ENCODE measurements at regions not wholly inside any gene's neighbourhood (a gene's known extent, or its start where the extent isn't known, plus 50 kb on each side); places are given as distances from the start of the nearest gene placed in this dataset.

GRCh38 chr4:16386711-16387320, 160.5 kb upstream of the TAPT1 start:
- DNase-seq (no peak), ATAC-seq (ENCODE audit: poor library complexity) (no peak)
- intact Hi-C loops (cut with DNase I): no loop called here

GRCh38 chr4:16384576-16384975, 158.3 kb upstream of the TAPT1 start:
- intact Hi-C loops (cut with DNase I): no loop called here
- ATAC-seq (ENCODE audit: poor library complexity): no peak
- DNase-seq: no peak

DNA sequence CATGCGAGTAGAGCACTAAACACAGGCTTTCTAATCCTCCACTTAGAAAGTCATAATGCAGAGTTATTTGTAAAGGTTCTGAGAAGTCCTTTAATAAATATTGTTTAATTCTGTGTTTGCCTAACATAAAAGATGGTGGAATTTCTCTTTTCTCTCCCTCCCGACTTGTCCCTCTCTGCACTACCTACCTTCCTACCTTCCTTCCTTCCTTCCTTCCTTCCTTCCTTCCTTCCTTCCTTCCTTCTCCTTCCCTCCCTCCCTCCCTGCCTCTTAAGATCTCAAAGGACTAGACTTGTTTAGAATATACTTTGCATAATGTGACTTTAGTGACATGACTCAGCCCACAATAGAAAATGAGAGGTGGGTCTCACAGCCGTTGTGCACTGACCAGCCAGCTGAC, 156.3 kb upstream of the TAPT1 start:
- no peak for ATAC-seq (ENCODE audit: poor library complexity)
- intact Hi-C loops (cut with DNase I): no loop called here

DNA sequence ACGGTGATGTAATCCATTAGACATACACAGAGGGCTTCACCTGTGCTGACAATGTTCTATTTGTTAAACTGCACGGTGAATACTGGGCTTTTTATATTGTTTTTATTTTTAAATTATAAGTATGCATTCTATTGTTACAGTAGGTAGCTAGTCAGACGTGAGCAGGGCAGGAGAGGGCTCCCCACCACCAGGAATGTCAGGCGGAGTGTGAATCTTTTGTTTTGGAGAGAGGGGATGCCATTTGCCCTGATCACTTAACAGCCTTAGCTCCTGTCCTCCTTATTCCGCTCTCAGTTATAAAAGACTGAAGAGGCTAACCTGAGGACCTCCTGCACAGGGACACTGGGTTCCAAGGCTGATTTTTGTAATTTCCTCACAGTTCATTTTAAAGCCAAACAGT, 151.6 kb upstream of the TAPT1 start:
- DNase-seq: no peak
- intact Hi-C loops (cut with DNase I): no loop called here
- ATAC-seq (ENCODE audit: poor library complexity): no peak

More for the DNA sequence above, 156.3 kb upstream of the TAPT1 start:
- DNase-seq: no peak

DNA sequence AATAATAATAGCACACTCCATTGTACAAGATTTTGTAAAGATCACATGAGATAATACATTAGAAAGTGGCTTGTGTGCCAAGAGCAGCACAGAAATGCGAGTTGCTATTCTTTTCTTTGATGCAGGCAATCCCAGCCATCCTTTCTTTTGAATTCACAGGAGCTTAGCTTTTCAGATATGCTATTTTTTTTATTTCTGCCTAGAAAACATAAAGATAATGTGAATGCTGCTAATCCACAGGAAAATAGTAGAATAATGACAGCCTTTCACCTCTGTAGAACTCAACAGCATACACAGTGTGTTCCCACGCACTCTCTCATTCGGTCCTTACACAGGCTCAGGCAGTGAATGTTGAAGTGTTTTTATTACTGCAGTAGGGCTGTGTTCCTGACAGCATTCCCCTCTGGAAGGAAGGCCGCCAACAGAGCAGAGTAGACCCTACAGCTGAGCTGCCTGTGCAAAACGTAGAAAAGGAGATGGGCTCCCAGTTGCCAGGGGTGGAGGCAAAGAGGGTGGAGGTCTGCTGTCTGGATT, 138.8 kb upstream of the TAPT1 start:
- DNase-seq (no peak), ATAC-seq (ENCODE audit: poor library complexity) (no peak)
- intact Hi-C loops (cut with DNase I): no loop called here

DNA sequence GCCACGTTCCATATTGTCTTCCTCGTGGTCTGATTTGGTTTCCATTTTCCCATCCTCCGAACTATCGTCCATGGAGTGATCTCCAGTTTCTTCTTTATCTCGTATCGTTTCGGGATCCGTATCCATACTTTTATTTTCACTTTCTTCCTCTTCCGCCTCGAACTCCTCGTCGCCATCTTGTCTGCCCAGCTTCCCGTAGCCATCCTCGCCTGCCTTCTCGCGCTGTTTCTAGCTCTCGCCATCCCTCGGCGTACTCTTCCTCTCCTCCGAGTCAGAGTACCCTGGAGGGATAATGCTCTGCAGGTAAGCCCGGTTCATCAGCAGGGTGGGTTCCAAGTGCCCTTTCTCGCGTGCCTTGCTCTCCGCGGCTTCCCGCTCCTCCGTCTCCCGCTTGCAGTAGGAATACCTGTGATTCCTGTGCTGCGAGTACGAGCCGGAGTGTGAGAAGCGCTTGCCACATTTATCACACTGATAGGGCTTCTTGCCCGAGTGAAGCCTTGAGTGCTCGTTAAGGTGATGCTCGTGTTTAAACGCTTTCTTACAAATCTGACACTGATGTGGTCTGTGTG, 134.5 kb upstream of the TAPT1 start:
- DNase-seq (no peak), ATAC-seq (ENCODE audit: poor library complexity) (no peak)
- intact Hi-C loops (cut with DNase I): no loop called here

GRCh38 chr4:16353165-16353564, 126.9 kb upstream of the TAPT1 start:
- ATAC-seq (ENCODE audit: poor library complexity): no peak
- intact Hi-C loops (cut with DNase I): no loop called here
- DNase-seq: no peak

DNA sequence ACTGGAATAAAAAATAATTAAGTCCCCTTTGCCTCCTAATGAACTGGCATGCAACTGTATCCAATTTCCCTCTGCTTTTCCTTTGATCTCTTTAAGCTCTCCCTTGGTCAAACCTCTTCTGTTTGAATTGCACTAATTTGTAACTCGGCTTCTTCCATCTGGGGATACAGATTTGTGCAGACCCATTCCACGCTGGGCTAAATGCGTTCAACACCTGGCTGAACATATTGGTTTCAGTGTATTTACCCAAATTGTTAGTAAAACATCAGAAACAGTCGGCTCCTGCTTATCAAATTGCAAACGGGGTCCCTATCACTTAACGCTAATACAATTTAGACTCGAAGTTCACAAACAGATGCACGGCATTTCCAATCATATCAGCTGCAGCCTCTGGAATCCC, 124.9 kb upstream of the TAPT1 start:
- intact Hi-C loops (cut with DNase I): no loop called here
- DNase-seq (no peak), ATAC-seq (ENCODE audit: poor library complexity) (no peak)

GRCh38 chr4:16344853-16345252, 118.6 kb upstream of the TAPT1 start:
- DNase-seq: no peak
- intact Hi-C loops (cut with DNase I): no loop called here
- no peak for ATAC-seq (ENCODE audit: poor library complexity)

DNA sequence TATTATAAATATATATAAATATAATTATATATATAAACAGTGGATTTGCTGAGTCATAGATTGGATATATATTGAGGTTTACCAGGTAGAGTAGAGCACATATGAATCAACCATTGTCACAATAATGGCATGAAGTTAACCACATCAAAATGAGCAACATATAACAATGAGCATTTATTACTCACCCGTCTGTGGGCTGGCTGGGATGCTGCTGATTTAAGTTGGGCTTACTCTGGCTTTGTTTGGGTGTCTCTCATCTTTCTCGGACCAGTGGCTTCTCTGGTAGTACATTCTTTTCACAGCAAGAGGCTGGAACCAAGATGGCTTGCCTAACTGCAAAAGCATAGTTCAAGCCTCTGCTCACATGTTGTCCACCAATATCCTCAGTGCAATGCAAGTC, 111.7 kb upstream of the TAPT1 start:
- intact Hi-C loops (cut with DNase I): no loop called here
- ATAC-seq (ENCODE audit: poor library complexity) (no peak), DNase-seq (no peak)

DNA sequence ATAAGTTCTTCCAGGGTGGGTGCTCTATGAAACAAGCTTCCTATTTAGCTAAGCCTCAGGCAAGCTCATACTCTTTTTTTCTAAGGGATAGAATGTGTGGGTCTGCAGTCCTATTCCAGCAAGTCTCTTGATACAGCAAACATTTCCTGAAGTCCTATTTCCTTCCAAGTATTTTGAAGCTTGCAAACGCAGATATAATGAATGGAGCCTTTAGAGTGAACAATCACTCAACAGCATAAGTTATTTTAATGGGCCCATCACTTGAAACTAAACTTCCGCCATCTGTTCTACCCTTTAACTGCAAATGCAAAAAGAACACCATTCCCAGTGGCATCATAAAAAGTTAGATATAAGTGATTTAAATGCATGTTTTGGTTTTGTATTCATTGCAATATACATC, 108.3 kb upstream of the TAPT1 start:
- no peak for DNase-seq
- intact Hi-C loops (cut with DNase I): no loop called here
- no peak for ATAC-seq (ENCODE audit: poor library complexity)

GRCh38 chr4:16329797-16330134, 103.5 kb upstream of the TAPT1 start:
- intact Hi-C loops (cut with DNase I): no loop called here
- DNase-seq (no peak), ATAC-seq (ENCODE audit: poor library complexity) (no peak)

GRCh38 chr4:16329125-16329796, 103.0 kb upstream of the TAPT1 start:
- intact Hi-C loops (cut with DNase I): no loop called here
- DNase-seq (no peak), ATAC-seq (ENCODE audit: poor library complexity) (no peak)

DNA sequence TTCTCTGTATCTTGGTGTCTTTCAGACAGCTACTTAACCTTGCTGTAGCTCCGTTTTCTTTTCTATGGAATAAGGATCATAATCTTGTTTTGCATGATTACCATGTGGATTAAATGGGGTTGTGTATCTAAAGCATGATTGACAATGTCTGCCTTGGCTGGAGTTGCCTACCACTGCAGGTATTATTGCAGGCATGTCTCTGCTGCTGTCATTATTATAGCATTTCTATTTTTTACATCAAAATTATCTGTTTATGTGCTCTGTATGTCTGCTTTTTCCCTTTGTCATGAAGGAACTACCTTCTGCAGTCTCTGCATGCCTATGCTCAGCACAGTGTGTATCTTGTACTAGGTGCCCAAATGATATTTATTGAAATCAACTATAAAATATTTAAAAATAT, 95.9 kb upstream of the TAPT1 start:
- DNase-seq (no peak), ATAC-seq (ENCODE audit: poor library complexity) (no peak)
- intact Hi-C loops (cut with DNase I): no loop called here

DNA sequence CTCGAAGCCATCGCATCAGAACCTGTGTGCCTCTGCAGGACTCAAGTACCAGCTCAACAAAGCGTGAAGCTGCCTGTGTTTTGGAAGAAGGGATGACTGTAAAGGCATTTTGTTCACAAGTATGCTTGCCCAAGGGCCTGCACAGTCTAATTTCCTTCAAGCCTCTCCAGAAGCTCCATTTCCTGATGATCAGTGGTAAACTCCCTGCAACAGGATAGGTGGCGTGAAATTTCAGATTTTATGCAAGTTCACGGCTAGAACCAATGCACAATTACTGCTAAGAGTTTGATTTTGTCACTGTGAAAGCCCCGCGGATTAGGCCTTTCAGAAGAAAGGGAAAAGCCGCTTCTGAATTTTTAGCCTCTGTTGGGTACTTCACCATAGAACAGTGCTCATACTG, 89.2 kb upstream of the TAPT1 start:
- ATAC-seq (ENCODE audit: poor library complexity): no peak
- intact Hi-C loops (cut with DNase I): no loop called here
- no peak for DNase-seq

- DNase-seq: no peak
- ATAC-seq (ENCODE audit: poor library complexity): no peak
- intact Hi-C loops (cut with DNase I): no loop called here
Observed at GRCh38 chr4:16310606-16311005, 84.3 kb upstream of the TAPT1 start.

DNA sequence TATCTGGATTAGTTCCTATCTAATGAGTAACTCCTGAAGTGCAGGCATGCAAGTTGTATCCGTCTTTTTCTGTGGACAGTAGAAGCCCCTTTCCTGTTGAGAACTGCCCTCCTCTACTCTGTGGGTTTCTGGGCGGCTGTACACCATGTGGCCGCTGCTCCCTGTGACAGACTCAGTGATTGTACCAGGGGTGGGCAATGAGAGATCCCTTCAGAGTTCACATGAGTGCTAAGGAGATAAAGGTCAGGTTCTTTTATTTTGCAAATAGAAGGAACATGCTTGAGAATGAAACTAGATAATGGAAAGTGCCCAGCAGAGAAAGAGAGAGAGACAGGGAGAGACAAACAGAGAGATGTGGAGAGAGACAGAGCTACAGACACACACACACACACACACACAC, 76.4 kb upstream of the TAPT1 start:
- intact Hi-C loops (cut with DNase I): no loop called here
- ATAC-seq (ENCODE audit: poor library complexity): no peak
- DNase-seq: no peak

DNA sequence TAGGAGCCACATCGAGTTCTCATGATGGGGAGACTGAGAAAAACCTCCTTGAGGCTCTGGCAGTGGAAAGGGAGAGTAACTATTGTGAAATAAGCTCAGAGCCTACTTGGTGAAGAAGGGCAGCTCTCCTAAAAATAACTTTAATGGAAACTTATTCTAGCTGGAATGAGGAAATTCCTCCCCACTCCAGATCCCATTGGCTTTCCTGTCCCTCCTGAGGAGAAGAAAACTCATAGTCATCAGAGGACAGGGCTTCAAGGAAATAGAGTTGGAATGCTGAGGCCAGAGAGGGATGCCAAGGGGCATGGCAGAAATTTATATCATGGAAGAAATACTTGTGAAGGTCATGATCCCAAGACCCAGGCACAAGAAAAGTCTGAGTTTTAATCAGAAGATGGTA, 70.7 kb upstream of the TAPT1 start:
- intact Hi-C loops (cut with DNase I): no loop called here
- no peak for DNase-seq
- no peak for ATAC-seq (ENCODE audit: poor library complexity)

DNA sequence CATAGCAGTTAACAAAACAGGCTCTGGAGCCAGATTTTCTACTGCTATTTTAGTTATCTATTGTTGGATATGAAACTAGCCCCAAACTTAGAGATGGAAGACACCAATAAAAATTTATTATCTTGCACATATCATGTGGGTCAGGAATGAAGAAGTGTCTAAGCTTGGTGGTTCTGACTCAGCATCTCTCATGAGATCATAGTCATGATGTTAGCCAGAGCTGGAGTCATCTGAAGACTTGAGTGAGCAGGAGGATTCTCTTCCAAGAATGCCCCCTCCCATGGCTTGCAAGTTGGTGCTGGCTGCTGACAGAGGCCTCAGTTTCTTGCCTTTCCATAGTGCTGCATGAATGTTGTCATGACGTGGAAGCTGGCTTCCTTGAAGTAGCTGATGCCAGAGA, 68.2 kb upstream of the TAPT1 start:
- DNase-seq (no peak), ATAC-seq (ENCODE audit: poor library complexity) (no peak)
- intact Hi-C loops (cut with DNase I): loop anchor here (5.0 kb wide), 1 partner anchor 1033 kb away; no protein-coding TSS in a partner anchor

GRCh38 chr4:16293210-16293838, 67.1 kb upstream of the TAPT1 start:
- no peak for ATAC-seq (ENCODE audit: poor library complexity)
- intact Hi-C loops (cut with DNase I): loop anchor here (5.0 kb wide), 1 partner anchor 1034 kb away; no protein-coding TSS in a partner anchor
- DNase-seq: no peak

Data from Right ventricle myocardium superior (tissue), 1 donor.